ENCODE measurements at regions not wholly inside any gene's neighbourhood (a gene's known extent, or its start where the extent isn't known, plus 50 kb on each side); places are given as distances from the start of the nearest gene placed in this dataset.

GRCh38 chr5:1651971-1652872 is 128.5 kb upstream of the LPCAT1 start:
- peak; percentile 27; the same call in 1 of the 2 replicates for TF ChIP-seq KLF17 (tag by site-specific recombination; IDR thresholded peaks at IDR 0.05)
- no peak for TF ChIP-seq SCRT1 (tag by site-specific recombination; IDR thresholded peaks at IDR 0.05; ENCODE audit: borderline replicate concordance)
- TF ChIP-seq CTCF (tag by site-specific recombination; IDR thresholded peaks at IDR 0.05), result no peak
- TF ChIP-seq YY1 (tag by site-specific recombination; IDR thresholded peaks at IDR 0.05), result no peak
- TF ChIP-seq ZNF184 (tag by site-specific recombination; IDR thresholded peaks at IDR 0.05), result no peak
- no peak for TF ChIP-seq ZNF747 (tag by site-specific recombination; IDR thresholded peaks at IDR 0.05)
- no peak for TF ChIP-seq ELK4 (IDR thresholded peaks at IDR 0.05; ENCODE audit: borderline replicate concordance, low read depth, low read length)
- TF ChIP-seq ZNF155 (tag by site-specific recombination; IDR thresholded peaks at IDR 0.05), result no peak

All from HEK293 (cell line).